IMR-90 (cell line): ENCODE measurements at regions not wholly inside any gene's neighbourhood (a gene's known extent, or its start where the extent isn't known, plus 50 kb on each side); places are given as distances from the start of the nearest gene placed in this dataset.

Experiments used
- ATAC-seq: fragments of 200-7000 bp; cut with Tn5 transposase; 2 replicates; pipeline ENCODE4 v1.9.1; 2020; ENCODE audit warnings: low read depth, mild to moderate bottlenecking, moderate library complexity
- BruUV-seq: library from RNA; stranded (reverse); fragments of 400-500 nt; replicated peaks from 2 replicates; lab custom pipeline; 2021; lab: Mats Ljungman, UMichigan
- CTCF ChIA-PET: fragments of 300-600 bp; formaldehyde crosslinking; extraction: SDS; loops from one replicate; lab custom pipeline; 2021; ENCODE audit warnings: antibody characterized with exemption; lab: Yijun Ruan, JAX
- POLR2A ChIA-PET: fragments of 300-600 bp; sonication (Branson Sonifier 250); formaldehyde crosslinking; loops from one replicate; lab custom pipeline; 2022; ENCODE audit warnings: antibody characterized with exemption; ENCODE audit not compliant: unreplicated experiment; lab: Charles Lee
- DNase-seq: peaks from one replicate; pipeline ENCODE4 v3.0.0; 2013
- H2AFZ ChIP-seq: replicated peaks from 2 replicates; pipeline ENCODE3; 2013; ENCODE audit warnings: low read length, mild to moderate bottlenecking; ENCODE audit not compliant: poor library complexity
- H2AK5ac ChIP-seq: 2 replicates; pipeline ENCODE4 v1.6.1; 2013; ENCODE audit warnings: low read depth, low read length, inconsistent platforms
- H2AK9ac ChIP-seq: replicated peaks from 2 replicates; pipeline ENCODE3; 2013; ENCODE audit warnings: mild to moderate bottlenecking, low read depth, low read length, moderate library complexity; ENCODE audit not compliant: poor library complexity
- H2BK120ac ChIP-seq: 2 replicates; pipeline ENCODE4 v1.6.1; 2013; ENCODE audit warnings: low read depth, low read length, inconsistent platforms
- H2BK15ac ChIP-seq: 3 replicates; pipeline ENCODE4 v1.6.1; 2013; ENCODE audit warnings: low read depth, low read length, inconsistent platforms
- H2BK20ac ChIP-seq: 2 replicates; pipeline ENCODE4 v1.6.1; 2013; ENCODE audit warnings: low read depth, mild to moderate bottlenecking, inconsistent platforms, low read length, moderate library complexity
- H2BK5ac ChIP-seq: 2 replicates; pipeline ENCODE4 v1.6.1; 2013; ENCODE audit warnings: mild to moderate bottlenecking, low read depth, low read length, inconsistent platforms; ENCODE audit not compliant: poor library complexity, severe bottlenecking
- H3K14ac ChIP-seq: replicated peaks from 2 replicates; pipeline ENCODE4 v1.6.1; 2013; ENCODE audit warnings: low read depth, low read length, inconsistent platforms
- H3K18ac ChIP-seq: 2 replicates; pipeline ENCODE4 v1.6.1; 2013; ENCODE audit warnings: low read depth, low read length, control low read depth
- H3K23ac ChIP-seq: 2 replicates; pipeline ENCODE4 v1.6.1; 2013; ENCODE audit warnings: low read depth, low read length, inconsistent platforms
- H3K27ac ChIP-seq: 2 replicates; pipeline ENCODE4 v1.5.1; 2013; ENCODE audit warnings: mild to moderate bottlenecking, control low read depth, low read length; ENCODE audit not compliant: insufficient read depth
- H3K27me3 ChIP-seq: 2 replicates; pipeline ENCODE4 v1.6.1; 2013; ENCODE audit warnings: low read length; ENCODE audit not compliant: control insufficient read depth, insufficient read depth
- H3K36me3 ChIP-seq: 2 replicates; pipeline ENCODE4 v1.6.1; 2013; ENCODE audit warnings: low read length, mixed read lengths; ENCODE audit not compliant: control insufficient read depth, insufficient read depth
- H3K4ac ChIP-seq: 2 replicates; pipeline ENCODE4 v1.6.1; 2013; ENCODE audit warnings: low read depth, low read length, inconsistent platforms
- H3K4me1 ChIP-seq: 2 replicates; pipeline ENCODE4 v1.6.1; 2013; ENCODE audit warnings: low read length, mixed read lengths; ENCODE audit not compliant: control insufficient read depth, insufficient read depth
- H3K4me2 ChIP-seq: 2 replicates; pipeline ENCODE4 v1.6.1; 2013; ENCODE audit warnings: low read depth, mild to moderate bottlenecking, control low read depth, low read length, moderate library complexity
- H3K4me3 ChIP-seq: 2 replicates; pipeline ENCODE4 v1.5.1; 2013; ENCODE audit warnings: low read depth, mild to moderate bottlenecking, control low read depth, low read length, moderate library complexity; ENCODE audit not compliant: insufficient read depth
- H3K56ac ChIP-seq: 2 replicates; pipeline ENCODE4 v1.6.1; 2013; ENCODE audit warnings: low read length, inconsistent platforms; ENCODE audit not compliant: insufficient read depth; ENCODE audit errors: extremely low read depth
- H3K79me1 ChIP-seq, 2 experiments: 2 replicates each; pipeline ENCODE4 v1.6.1; 2013; ENCODE audit warnings: low read length in 2 of 2, inconsistent platforms in 1 of 2, low read depth in 1 of 2
- H3K9ac ChIP-seq: 2 replicates; pipeline ENCODE4 v1.6.1; 2013; ENCODE audit warnings: low read depth, low read length, control low read depth
- H3K9me1 ChIP-seq: 2 replicates; pipeline ENCODE4 v1.6.1; 2013; ENCODE audit warnings: low read length, inconsistent platforms; ENCODE audit not compliant: insufficient read depth
- H3K9me3 ChIP-seq: 2 replicates; pipeline ENCODE4 v1.6.1; 2013; ENCODE audit warnings: low read length; ENCODE audit not compliant: control insufficient read depth, insufficient read depth
- H4K20me1 ChIP-seq: 2 replicates; pipeline ENCODE4 v1.6.1; 2013; ENCODE audit warnings: low read length, inconsistent platforms; ENCODE audit not compliant: insufficient read depth
- H4K5ac ChIP-seq: 2 replicates; pipeline ENCODE4 v1.6.1; 2013; ENCODE audit warnings: mild to moderate bottlenecking, low read depth, low read length, control low read depth
- H4K8ac ChIP-seq, 2 experiments: 2 replicates each; pipeline ENCODE4 v1.6.1; 2013; ENCODE audit warnings: low read depth in 2 of 2, low read length in 2 of 2, control low read depth in 1 of 2, inconsistent platforms in 1 of 2
- H4K91ac ChIP-seq: 2 replicates; pipeline ENCODE4 v1.6.1; 2013; ENCODE audit warnings: low read depth, low read length, inconsistent platforms; ENCODE audit not compliant: insufficient read depth
- BHLHE40 ChIP-seq: fragments of 150-350 bp; IDR thresholded peaks from 2 replicates; pipeline ENCODE4 v1.6.1; 2016; ENCODE audit warnings: mild to moderate bottlenecking, low read depth, low read length
- CEBPB ChIP-seq: IDR thresholded peaks from 2 replicates; pipeline ENCODE4 v1.6.1; 2012; ENCODE audit warnings: low read depth, low read length, improper control_type of control experiment
- CHD1 ChIP-seq: IDR thresholded peaks from 2 replicates; pipeline ENCODE4 v1.6.1; 2012; ENCODE audit warnings: low read depth, low read length, improper control_type of control experiment
- FOS ChIP-seq: fragments of 150-350 bp; IDR thresholded peaks from 2 replicates; pipeline ENCODE4 v1.6.1; 2016; ENCODE audit warnings: low read depth, low read length
- MAFK ChIP-seq: IDR thresholded peaks from 2 replicates; pipeline ENCODE4 v1.6.1; 2012; ENCODE audit warnings: low read depth, low read length, improper control_type of control experiment
- MAZ ChIP-seq: IDR thresholded peaks from 2 replicates; pipeline ENCODE4 v1.6.1; 2012; ENCODE audit warnings: low read depth, mild to moderate bottlenecking, low read length, improper control_type of control experiment, moderate library complexity, borderline replicate concordance
- MXI1 ChIP-seq: IDR thresholded peaks from 2 replicates; pipeline ENCODE4 v1.6.1; 2012; ENCODE audit warnings: low read depth, mild to moderate bottlenecking, low read length, moderate library complexity, borderline replicate concordance
- NFE2L2 ChIP-seq: fragments of 150-350 bp; IDR thresholded peaks from 2 replicates; pipeline ENCODE4 v1.6.1; 2016; ENCODE audit warnings: low read depth, mild to moderate bottlenecking, low read length
- POLR2A ChIP-seq: IDR thresholded peaks from 2 replicates; pipeline ENCODE4 v1.6.1; 2012; ENCODE audit warnings: mild to moderate bottlenecking, low read depth, low read length
- RAD21 ChIP-seq: IDR thresholded peaks from 2 replicates; pipeline ENCODE4 v1.6.1; 2012; ENCODE audit warnings: low read length, improper control_type of control experiment
- RCOR1 ChIP-seq: IDR thresholded peaks from 2 replicates; pipeline ENCODE4 v1.6.1; 2012; ENCODE audit warnings: mild to moderate bottlenecking, low read length, improper control_type of control experiment; ENCODE audit not compliant: insufficient replicate concordance
- RFX5 ChIP-seq: IDR thresholded peaks from 2 replicates; pipeline ENCODE4 v1.8.0; 2012; ENCODE audit warnings: low read depth, mild to moderate bottlenecking, low read length, moderate library complexity
- SMC3 ChIP-seq: fragments of 150-350 bp; IDR thresholded peaks from 2 replicates; pipeline ENCODE4 v1.6.1; 2016; ENCODE audit warnings: low read depth, mild to moderate bottlenecking, antibody characterized with exemption, low read length, moderate library complexity
- WGBS, 2 experiments: methylation state at CpG; one replicate each; pipeline versions ENCODE4 v1.1.5 to v1.1.7; 2013; ENCODE audit warnings: missing lambda C conversion rate in 2 of 2; ENCODE audit not compliant: insufficient read length in 1 of 2; ENCODE audit errors: extremely low coverage in 2 of 2; 5-methylcytosine and 5-hydroxymethylcytosine counted together
- dilution Hi-C: fragments of 300-500 bp; cut with HindIII; formaldehyde crosslinking; loops from one replicate; pipeline ENCODE4 v1.14.3; 2018; ENCODE audit warnings: low sequenced_read_pairs; ENCODE audit not compliant: unreplicated experiment
- in situ Hi-C: fragments of 300-500 bp; cut with MboI; formaldehyde crosslinking; loops from 3 replicates; pipeline ENCODE4 v1.14.3; 2019; ENCODE audit warnings: low sequenced_read_pairs, inconsistent platforms, mixed read lengths
- intact Hi-C: fragments of 100-400 bp; cut with micrococcal nuclease; formaldehyde crosslinking; loops from 2 replicates; pipeline ENCODE4 v1.10.0; 2022
- TF ChIP-seq, protein P1 (sequence below): conservative IDR thresholded peaks from 2 replicates; pipeline ENCODE4 v1.5.1; 2012; ENCODE audit warnings: mild to moderate bottlenecking, low read depth, low read length, improper control_type of control experiment
- TF ChIP-seq, protein P2 (sequence below): fragments of 150-350 bp; IDR thresholded peaks from 2 replicates; pipeline ENCODE4 v1.6.1; 2017; ENCODE audit warnings: mild to moderate bottlenecking, antibody characterized with exemption, low read length, low read depth
- TF ChIP-seq, protein P3 (sequence below): fragments of 150-350 bp; IDR thresholded peaks from 2 replicates; pipeline ENCODE4 v1.6.1; 2016; ENCODE audit warnings: low read depth, mild to moderate bottlenecking, low read length, moderate library complexity, borderline replicate concordance

DNA sequence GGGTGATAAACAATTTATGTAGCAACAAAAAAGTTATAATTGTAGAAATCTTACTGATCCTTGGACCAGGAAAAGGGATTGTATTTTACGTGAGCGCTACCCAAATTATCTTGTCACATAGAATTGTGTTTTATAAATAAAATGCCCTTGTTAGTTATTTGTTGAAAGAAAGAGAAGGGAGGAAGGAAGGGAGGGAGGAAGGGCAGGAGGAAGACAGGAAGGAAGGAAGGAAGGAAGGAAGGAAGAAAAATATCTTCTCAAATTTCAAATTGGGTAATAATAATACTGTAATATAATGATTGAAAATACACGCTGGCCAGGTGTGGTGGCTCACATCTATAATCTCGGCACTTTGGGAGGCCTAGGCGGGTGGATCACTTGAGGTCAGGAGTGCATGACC, 206.2 kb upstream of the TLL1 start:
- Histone ChIP-seq H2BK15ac (no peak overlapping the region), H2AK5ac (no peak overlapping the region), H3K4me2 (no peak overlapping the region), H3K56ac (no peak overlapping the region), H2BK120ac (no peak overlapping the region), H3K18ac (no peak overlapping the region), H2AK9ac (no peak overlapping the region), H2BK20ac (no peak overlapping the region), H3K9me3 (peaks cover 16% of the 10 kb centered on the region), H4K20me1 (no peaks in the 10 kb centered on the region), H4K5ac (no peak overlapping the region), H3K27me3 (no peaks in the 10 kb centered on the region), H3K79me1 (no peaks in the 10 kb centered on the region), H3K4me3 (no peak overlapping the region), H4K91ac (no peak overlapping the region), H3K23ac (no peak overlapping the region), H2AFZ (no peak overlapping the region), H3K4ac (no peak overlapping the region), H3K4me1 (no peaks in the 10 kb centered on the region), H3K9ac (no peak overlapping the region), H3K27ac (no peak overlapping the region), H3K36me3 (no peaks in the 10 kb centered on the region), H3K9me1 (no peaks in the 10 kb centered on the region), H4K8ac (no peak overlapping the region), H2BK5ac (no peak overlapping the region), H3K14ac (no peak overlapping the region)
- POLR2A ChIA-PET: no interaction called here
- no TSS peak for BruUV-seq
- ATAC-seq (no peak), DNase-seq (no peak)
- intact Hi-C loops: no loop called here
- dilution Hi-C loops: no loop called here
- no peak for TF ChIP-seq MXI1
- no peak for TF ChIP-seq CHD1
- no peak for TF ChIP-seq NFE2L2
- TF ChIP-seq, protein P1, sequence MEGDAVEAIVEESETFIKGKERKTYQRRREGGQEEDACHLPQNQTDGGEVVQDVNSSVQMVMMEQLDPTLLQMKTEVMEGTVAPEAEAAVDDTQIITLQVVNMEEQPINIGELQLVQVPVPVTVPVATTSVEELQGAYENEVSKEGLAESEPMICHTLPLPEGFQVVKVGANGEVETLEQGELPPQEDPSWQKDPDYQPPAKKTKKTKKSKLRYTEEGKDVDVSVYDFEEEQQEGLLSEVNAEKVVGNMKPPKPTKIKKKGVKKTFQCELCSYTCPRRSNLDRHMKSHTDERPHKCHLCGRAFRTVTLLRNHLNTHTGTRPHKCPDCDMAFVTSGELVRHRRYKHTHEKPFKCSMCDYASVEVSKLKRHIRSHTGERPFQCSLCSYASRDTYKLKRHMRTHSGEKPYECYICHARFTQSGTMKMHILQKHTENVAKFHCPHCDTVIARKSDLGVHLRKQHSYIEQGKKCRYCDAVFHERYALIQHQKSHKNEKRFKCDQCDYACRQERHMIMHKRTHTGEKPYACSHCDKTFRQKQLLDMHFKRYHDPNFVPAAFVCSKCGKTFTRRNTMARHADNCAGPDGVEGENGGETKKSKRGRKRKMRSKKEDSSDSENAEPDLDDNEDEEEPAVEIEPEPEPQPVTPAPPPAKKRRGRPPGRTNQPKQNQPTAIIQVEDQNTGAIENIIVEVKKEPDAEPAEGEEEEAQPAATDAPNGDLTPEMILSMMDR: no peak
- TF ChIP-seq MAFK: no peak
- TF ChIP-seq RCOR1: no peak
- no peak for TF ChIP-seq RFX5
- TF ChIP-seq POLR2A: no peak
- TF ChIP-seq SMC3: no peak
- TF ChIP-seq FOS: no peak
- TF ChIP-seq RAD21: no peak
- no peak for TF ChIP-seq MAZ
- TF ChIP-seq, protein P2, sequence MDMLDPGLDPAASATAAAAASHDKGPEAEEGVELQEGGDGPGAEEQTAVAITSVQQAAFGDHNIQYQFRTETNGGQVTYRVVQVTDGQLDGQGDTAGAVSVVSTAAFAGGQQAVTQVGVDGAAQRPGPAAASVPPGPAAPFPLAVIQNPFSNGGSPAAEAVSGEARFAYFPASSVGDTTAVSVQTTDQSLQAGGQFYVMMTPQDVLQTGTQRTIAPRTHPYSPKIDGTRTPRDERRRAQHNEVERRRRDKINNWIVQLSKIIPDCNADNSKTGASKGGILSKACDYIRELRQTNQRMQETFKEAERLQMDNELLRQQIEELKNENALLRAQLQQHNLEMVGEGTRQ: no peak
- no peak for TF ChIP-seq CEBPB
- TF ChIP-seq, protein P3, sequence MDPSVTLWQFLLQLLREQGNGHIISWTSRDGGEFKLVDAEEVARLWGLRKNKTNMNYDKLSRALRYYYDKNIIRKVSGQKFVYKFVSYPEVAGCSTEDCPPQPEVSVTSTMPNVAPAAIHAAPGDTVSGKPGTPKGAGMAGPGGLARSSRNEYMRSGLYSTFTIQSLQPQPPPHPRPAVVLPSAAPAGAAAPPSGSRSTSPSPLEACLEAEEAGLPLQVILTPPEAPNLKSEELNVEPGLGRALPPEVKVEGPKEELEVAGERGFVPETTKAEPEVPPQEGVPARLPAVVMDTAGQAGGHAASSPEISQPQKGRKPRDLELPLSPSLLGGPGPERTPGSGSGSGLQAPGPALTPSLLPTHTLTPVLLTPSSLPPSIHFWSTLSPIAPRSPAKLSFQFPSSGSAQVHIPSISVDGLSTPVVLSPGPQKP: no peak
- no peak for TF ChIP-seq BHLHE40
- CTCF ChIA-PET: no interaction called here
- no CpG with 5 or more reads among the region's 5 CpGs for WGBS, 2 experiments
- in situ Hi-C loops: no loop called here
